ENCODE measurements at regions not wholly inside any gene's neighbourhood (a gene's known extent, or its start where the extent isn't known, plus 50 kb on each side); places are given as distances from the start of the nearest gene placed in this dataset.

DNA sequence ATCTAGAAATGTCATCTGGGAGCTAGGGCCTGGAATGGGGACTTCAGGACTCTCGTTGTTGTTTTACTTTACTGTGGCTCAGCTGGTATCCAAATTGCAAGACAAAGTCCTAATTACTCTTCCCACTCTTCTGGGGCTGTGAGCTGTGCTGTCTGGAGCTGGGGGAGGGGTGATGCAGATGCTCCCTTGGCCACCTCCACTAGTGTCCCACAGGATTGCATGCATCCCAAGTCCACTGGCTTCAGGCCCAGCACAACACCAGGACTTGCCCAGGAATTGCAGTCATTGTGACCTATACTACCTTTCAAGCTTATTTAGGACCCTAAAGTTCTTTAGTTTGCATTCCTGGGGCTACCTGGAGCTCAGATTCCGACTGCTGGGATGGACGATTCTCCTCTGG is 366.1 kb upstream of the FAM47C start:
- TF ChIP-seq CTCF (IDR thresholded peaks at IDR 0.05 in 8 of 11, conservative IDR thresholded peaks at IDR 0.05 in 3 of 11) (no peak), POLR2A (IDR thresholded peaks at IDR 0.05) (no peak)
